ENCODE measurements at regions not wholly inside any gene's neighbourhood (a gene's known extent, or its start where the extent isn't known, plus 50 kb on each side); places are given as distances from the start of the nearest gene placed in this dataset.

DNA sequence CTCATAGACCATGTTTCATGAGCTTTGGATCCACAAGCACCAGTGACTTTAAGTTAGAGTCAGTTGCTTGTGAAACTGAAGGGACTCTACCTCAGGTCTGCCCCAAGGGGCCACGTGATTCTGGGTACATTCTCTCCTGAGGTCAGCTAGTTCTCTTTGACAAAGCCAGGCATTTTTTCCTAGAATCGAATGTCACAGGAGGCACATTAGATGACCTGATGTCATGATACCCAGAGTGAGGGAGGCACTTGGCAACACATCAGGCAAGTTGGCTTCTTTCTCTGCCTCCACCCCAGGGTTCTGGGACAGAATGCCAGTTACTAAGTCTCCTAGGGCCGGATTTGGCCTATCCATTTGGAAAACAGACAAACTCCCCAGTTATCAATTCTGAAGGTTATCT lies 93.0 kb downstream of the APIP start:
- TF ChIP-seq, protein P1, sequence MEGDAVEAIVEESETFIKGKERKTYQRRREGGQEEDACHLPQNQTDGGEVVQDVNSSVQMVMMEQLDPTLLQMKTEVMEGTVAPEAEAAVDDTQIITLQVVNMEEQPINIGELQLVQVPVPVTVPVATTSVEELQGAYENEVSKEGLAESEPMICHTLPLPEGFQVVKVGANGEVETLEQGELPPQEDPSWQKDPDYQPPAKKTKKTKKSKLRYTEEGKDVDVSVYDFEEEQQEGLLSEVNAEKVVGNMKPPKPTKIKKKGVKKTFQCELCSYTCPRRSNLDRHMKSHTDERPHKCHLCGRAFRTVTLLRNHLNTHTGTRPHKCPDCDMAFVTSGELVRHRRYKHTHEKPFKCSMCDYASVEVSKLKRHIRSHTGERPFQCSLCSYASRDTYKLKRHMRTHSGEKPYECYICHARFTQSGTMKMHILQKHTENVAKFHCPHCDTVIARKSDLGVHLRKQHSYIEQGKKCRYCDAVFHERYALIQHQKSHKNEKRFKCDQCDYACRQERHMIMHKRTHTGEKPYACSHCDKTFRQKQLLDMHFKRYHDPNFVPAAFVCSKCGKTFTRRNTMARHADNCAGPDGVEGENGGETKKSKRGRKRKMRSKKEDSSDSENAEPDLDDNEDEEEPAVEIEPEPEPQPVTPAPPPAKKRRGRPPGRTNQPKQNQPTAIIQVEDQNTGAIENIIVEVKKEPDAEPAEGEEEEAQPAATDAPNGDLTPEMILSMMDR (conservative IDR thresholded peaks at IDR 0.05; ENCODE audit: low read length), result no peak
- TF ChIP-seq EZH2phosphoT487 (IDR thresholded peaks at IDR 0.05; ENCODE audit: borderline replicate concordance), result no peak
